GM19438 (cell line): ENCODE measurements at regions not wholly inside any gene's neighbourhood (a gene's known extent, or its start where the extent isn't known, plus 50 kb on each side); places are given as distances from the start of the nearest gene placed in this dataset.
"Not testable (repeated sequence)": the region's sequence is repeated elsewhere in the genome, so short reads cannot be mapped to it uniquely, and the experiment has no call there.

Source experiments
- ATAC-seq: cut with Tn5 transposase; IDR thresholded peaks from one replicate; pipeline ENCODE4 v1.9.1; 2021; ENCODE audit warnings: low read depth; ENCODE audit not compliant: unreplicated experiment

- ATAC-seq: no peak
Observed at GRCh38 chr1:19591482-19592091, 52.5 kb upstream of the NBL1 start.

- ATAC-seq: no peak
Observed at GRCh38 chr1:19585507-19585906, 58.6 kb upstream of the NBL1 start.

GRCh38 chr1:19582318-19582717 lies 61.8 kb upstream of the NBL1 start:
- peak; percentile 78 for ATAC-seq

- ATAC-seq: no peak
Observed at GRCh38 chr1:19581381-19581780, 62.7 kb upstream of the NBL1 start.

GRCh38 chr1:19577561-19577960 lies 66.5 kb upstream of the NBL1 start:
- no peak for ATAC-seq

GRCh38 chr1:19577036-19577435 lies 67.1 kb upstream of the NBL1 start:
- ATAC-seq: no peak

- ATAC-seq: no peak
Observed at GRCh38 chr1:19569786-19570185, 74.3 kb upstream of the NBL1 start.

- ATAC-seq: no peak
Observed at GRCh38 chr1:19567041-19567440, 77.1 kb upstream of the NBL1 start.

- no peak for ATAC-seq
Observed at GRCh38 chr1:19564366-19564765, 79.0 kb upstream of the CAPZB start.

GRCh38 chr1:19563324-19564097 lies 78.2 kb upstream of the CAPZB start:
- no peak for ATAC-seq

GRCh38 chr1:19562847-19563246 lies 77.5 kb upstream of the CAPZB start:
- ATAC-seq: no peak

- no peak for ATAC-seq
Observed at GRCh38 chr1:19560480-19560879, 75.1 kb upstream of the CAPZB start.

- ATAC-seq: no peak
Observed at GRCh38 chr1:19559641-19560040, 74.3 kb upstream of the CAPZB start.

- no peak for ATAC-seq
Observed at GRCh38 chr1:19557609-19558051, 72.3 kb upstream of the CAPZB start.

GRCh38 chr1:19554090-19554489 lies 68.8 kb upstream of the CAPZB start:
- ATAC-seq: no peak

GRCh38 chr1:19552291-19553010 lies 67.1 kb upstream of the CAPZB start:
- ATAC-seq: no peak

GRCh38 chr1:19551837-19552236 lies 66.5 kb upstream of the CAPZB start:
- not testable (repeated sequence) for ATAC-seq

- ATAC-seq: not testable (repeated sequence)
Observed at GRCh38 chr1:19550437-19550836, 65.1 kb upstream of the CAPZB start.

GRCh38 chr1:19547814-19548213 lies 62.5 kb upstream of the CAPZB start:
- ATAC-seq: no peak

GRCh38 chr1:19536519-19536918 lies 51.2 kb upstream of the CAPZB start:
- no peak for ATAC-seq

GRCh38 chr1:19535214-19535613 lies 49.9 kb upstream of the CAPZB start:
- no peak for ATAC-seq
